ENCODE measurements at regions not wholly inside any gene's neighbourhood (a gene's known extent, or its start where the extent isn't known, plus 50 kb on each side); places are given as distances from the start of the nearest gene placed in this dataset.
"Not testable (repeated sequence)": the region's sequence is repeated elsewhere in the genome, so short reads cannot be mapped to it uniquely, and the experiment has no call there.

GRCh38 chr15:55084216-55084615 lies 112.5 kb downstream of the RSL24D1 start:
- in situ Hi-C loops (cut with MboI; ENCODE audit: low sequenced_read_pairs, unreplicated experiment), result no loop called here
- no peak for DNase-seq (ENCODE audit: low spot score)
- no peak for TF ChIP-seq CTCF (IDR thresholded peaks at IDR 0.05; ENCODE audit: borderline replicate concordance, control extremely low read depth, extremely low read depth, insufficient read depth, missing control alignments)

DNA sequence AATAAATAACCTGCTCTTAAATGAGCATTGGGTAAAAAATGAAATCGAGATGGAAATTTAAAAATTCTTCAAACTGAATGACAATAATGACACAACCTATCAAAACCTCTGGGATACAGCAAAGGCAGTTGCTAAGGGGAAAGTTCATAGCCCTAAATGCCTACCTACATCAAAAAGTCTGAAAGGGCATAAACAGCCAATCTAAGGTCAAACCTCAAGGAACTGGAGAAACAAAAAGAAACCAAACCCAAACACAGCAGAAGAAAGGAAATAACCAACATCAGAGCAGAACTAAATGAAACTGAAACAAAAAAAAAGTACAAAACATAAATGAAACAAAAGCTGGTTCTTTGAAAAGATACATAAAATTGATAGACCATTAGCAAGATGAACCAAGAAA lies 119.7 kb downstream of the RSL24D1 start:
- DNase-seq (ENCODE audit: low spot score); in situ Hi-C loops (cut with MboI; ENCODE audit: low sequenced_read_pairs, unreplicated experiment): not testable (repeated sequence)

- in situ Hi-C loops (cut with MboI; ENCODE audit: low sequenced_read_pairs, unreplicated experiment), result no loop called here
- no peak for TF ChIP-seq CTCF (IDR thresholded peaks at IDR 0.05; ENCODE audit: borderline replicate concordance, control extremely low read depth, extremely low read depth, insufficient read depth, missing control alignments)
- DNase-seq (ENCODE audit: low spot score), result no peak
These were observed 122.3 kb downstream of the RSL24D1 start for GRCh38 chr15:55074431-55074830.

DNA sequence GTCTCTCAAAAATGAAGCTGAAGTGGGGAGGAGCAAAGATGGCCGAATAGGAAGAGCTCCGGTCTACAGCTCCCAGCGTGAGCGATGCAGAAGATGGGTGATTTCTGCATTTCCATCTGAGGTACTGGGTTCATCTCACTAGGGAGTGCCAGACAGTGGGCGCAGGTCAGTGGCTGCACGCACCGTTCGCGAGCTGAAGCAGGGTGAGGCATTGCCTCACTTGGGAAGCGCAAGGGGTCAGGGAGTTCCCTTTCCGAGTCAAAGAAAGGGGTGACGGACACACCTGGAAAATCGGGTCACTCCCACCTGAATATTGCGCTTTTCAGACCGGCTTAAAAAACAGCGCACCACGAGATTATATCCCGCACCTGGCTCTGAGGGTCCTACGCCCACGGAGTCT lies 132.8 kb downstream of the RSL24D1 start:
- DNase-seq (ENCODE audit: low spot score); in situ Hi-C loops (cut with MboI; ENCODE audit: low sequenced_read_pairs, unreplicated experiment): not testable (repeated sequence)

DNA sequence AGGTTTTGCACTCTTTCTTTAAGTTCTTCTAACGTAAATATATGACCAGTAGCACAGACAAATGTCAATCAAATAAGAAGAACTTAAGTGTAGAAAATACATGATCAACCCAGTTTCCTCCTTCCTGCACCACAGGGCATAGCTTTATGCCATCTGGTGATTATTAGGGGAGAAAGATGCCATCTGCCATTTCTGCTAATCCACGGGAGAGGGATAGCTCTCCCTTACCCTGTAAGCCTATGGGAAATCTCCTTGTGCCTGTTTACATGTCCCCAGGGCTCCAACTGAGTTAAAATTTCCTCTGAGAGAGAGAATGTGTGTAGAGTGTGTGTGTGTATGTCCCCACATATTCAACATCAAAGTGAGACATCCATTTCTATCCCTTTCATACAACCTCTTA lies 135.9 kb downstream of the RSL24D1 start:
- in situ Hi-C loops (cut with MboI; ENCODE audit: low sequenced_read_pairs, unreplicated experiment), result no loop called here
- TF ChIP-seq CTCF (IDR thresholded peaks at IDR 0.05; ENCODE audit: borderline replicate concordance, control extremely low read depth, extremely low read depth, insufficient read depth, missing control alignments), result no peak
- DNase-seq (ENCODE audit: low spot score), result no peak

- TF ChIP-seq CTCF (IDR thresholded peaks at IDR 0.05; ENCODE audit: borderline replicate concordance, control extremely low read depth, extremely low read depth, insufficient read depth, missing control alignments), result no peak
- DNase-seq (ENCODE audit: low spot score), result no peak
- in situ Hi-C loops (cut with MboI; ENCODE audit: low sequenced_read_pairs, unreplicated experiment), result no loop called here
These were observed 140.2 kb downstream of the RSL24D1 start for GRCh38 chr15:55056500-55056899.

GRCh38 chr15:55044162-55044561 lies 152.6 kb downstream of the RSL24D1 start:
- TF ChIP-seq CTCF (IDR thresholded peaks at IDR 0.05; ENCODE audit: borderline replicate concordance, control extremely low read depth, extremely low read depth, insufficient read depth, missing control alignments), result no peak
- in situ Hi-C loops (cut with MboI; ENCODE audit: low sequenced_read_pairs, unreplicated experiment), result no loop called here
- DNase-seq (ENCODE audit: low spot score), result no peak

DNA sequence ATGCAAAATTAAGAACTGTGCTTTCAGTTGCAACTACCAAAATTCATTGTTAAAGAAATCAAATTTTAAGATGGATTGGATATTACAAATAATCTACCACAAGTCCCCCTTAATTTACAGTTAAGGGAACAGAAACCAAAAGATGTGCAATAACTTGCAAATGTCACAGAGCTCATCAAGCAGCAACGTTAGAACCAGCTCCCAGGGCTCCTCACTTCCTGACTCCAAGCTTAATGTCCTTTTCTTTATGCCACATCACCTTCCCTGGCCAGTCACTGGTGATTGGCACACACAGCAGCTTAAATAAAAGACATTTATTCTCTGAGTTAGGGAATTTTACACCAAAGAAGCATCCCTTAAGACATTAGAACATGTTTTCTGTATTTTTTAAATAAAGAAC lies 159.7 kb downstream of the RSL24D1 start:
- no peak for DNase-seq (ENCODE audit: low spot score)
- TF ChIP-seq CTCF (IDR thresholded peaks at IDR 0.05; ENCODE audit: borderline replicate concordance, control extremely low read depth, extremely low read depth, insufficient read depth, missing control alignments), result no peak
- in situ Hi-C loops (cut with MboI; ENCODE audit: low sequenced_read_pairs, unreplicated experiment), result no loop called here

Data from GM13976 (cell line).